COLO668 (cell line): ENCODE measurements at regions not wholly inside any gene's neighbourhood (a gene's known extent, or its start where the extent isn't known, plus 50 kb on each side); places are given as distances from the start of the nearest gene placed in this dataset.

Source experiments
- DNase-seq: peaks from one replicate; lab custom pipeline; 2025; ENCODE audit not compliant: unreplicated experiment; lab: John Stamatoyannopoulos, UW

DNA sequence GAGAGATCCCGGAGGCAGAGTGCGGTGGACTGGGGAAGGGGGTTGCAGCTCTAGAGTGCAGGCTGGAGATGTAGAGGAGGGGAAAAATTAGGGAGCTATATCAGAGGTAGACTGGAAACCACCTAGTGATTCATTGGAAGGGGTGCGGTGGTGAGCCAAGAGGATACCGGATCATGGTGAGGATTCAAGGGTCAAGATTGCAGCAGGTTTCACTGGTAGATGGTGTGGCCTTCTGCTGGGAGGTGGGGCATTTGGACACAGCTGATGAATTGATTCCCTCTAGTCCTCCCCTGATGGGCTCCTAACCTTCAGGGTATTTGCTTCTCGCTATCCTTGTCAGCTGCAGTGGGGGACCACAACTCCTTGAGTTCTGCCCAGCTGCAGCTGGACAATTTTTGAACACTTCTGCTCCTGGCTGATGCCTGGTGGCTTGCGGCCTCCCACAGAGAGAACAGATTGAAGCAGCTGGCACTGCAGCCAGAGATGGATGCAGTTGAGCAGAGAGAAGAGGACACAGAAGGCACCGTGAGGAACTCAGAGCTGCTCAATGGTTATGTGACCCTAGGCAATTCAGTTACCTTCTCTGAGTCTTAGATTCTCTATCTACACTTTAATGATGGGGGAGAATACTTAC lies 134.4 kb upstream of the ABCA1 start:
- DNase-seq = no peak

DNA sequence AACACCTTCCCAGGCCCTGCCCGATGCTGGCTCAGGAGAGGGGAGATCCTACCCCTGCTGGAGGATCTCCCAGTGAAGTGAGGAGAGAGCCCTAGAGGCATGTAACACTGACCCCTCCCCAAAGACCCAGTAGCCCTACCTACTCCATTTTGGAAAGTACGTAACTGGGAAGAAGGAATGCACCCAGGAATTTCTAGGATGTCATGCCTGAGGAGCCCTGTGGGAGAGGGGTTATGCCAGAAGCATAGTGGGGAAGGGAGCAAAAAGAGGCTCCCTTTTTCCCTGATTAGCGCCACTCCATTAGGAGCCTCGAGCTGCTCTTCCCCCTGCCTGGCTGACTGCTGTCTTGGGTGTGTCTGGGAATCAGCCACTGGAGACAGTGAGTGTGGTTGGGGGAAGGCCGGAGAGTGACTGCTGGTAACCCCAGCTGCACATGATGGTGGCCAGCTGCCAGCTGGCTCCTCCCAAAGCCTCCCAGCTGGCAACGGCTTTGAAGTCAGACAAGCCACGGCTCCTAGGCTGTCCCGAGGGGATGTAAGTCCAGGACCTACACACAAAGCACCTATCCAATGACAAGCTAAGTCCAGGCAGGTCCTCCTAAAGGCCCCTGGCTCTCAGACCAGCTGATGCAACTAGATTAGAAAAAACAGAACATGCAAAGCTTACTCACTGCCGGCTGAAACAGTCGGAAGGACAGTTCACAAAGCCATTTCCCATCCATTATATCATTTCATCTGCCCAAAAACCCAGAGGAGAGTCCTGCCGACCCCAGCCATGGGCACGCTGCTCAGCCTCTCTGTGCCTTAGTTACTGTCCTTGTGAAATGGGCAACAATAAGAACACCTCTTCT lies 136.5 kb upstream of the ABCA1 start:
- peak; percentile 88 for DNase-seq

DNA sequence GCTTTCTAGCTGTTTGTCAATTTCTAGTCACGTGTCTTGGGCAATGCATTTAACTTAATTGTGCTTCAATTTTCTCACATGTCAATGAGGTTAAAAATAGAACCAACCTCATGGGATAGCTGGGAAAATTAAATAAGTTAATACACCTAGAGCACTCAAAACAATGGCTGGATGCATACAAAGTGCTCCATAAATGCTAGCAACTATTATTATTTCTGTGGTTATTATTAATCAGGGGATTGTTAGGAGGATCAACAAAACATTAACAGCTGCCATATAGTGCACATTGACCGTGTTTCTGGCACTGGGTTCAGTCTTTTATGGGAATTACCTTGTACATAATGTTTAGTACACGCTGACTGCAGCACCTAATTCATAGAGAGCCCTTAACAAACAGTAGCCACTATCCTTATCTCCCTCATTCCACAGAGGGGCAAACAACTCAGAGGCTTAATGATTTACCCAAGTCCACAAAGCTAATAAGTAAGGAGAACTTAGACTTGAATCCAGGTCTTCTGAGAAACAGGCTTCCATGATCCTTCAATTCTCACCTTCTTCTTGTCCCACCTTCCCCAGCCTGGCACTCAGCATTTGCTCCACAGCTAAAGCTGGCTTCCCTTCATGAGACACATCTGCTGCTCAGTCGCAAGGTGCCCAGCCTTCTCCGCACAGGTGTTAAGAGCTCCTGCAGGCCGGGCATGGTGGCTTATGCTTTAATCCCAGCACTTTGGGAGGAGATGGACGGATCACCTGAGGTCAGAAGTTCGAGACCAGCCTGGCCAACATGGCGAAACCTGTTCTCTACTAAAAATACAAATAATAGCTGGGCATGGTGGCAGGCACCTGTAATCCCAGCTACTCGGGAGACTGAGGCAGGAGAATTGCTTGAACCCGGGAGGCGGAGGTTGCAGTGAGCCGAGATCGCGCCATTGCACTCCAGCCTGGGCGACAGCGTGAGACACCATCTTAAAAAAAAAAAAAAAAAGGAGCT lies 137.4 kb upstream of the ABCA1 start:
- no peak for DNase-seq

DNA sequence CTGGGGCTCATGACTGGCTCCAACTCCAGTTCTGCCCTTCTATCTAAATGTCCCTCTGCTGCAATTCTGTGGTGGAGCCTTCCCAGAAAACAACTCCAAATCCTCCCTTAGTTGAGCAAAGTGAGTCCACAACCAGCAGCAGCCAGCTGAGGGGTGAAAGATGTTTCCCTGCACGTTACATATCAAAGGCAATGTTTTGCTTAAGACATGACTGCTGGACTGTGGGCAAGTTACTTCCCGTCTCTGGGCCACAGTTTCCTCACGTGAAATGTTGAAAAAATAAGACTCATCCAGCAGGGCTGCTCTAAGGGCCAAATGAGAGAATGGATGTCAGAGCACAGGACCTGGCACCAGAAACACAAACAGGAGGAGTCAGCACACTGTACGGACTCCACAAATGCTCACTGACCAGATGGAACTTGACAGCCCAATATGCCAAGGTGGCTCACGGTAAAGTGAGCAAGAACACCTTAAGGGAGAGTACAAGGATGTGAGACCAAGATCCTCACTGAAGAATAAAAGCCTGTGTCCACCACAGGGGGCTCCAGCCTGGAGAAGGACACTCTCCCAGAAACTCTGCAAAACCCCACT lies 138.4 kb upstream of the ABCA1 start:
- no peak for DNase-seq

DNA sequence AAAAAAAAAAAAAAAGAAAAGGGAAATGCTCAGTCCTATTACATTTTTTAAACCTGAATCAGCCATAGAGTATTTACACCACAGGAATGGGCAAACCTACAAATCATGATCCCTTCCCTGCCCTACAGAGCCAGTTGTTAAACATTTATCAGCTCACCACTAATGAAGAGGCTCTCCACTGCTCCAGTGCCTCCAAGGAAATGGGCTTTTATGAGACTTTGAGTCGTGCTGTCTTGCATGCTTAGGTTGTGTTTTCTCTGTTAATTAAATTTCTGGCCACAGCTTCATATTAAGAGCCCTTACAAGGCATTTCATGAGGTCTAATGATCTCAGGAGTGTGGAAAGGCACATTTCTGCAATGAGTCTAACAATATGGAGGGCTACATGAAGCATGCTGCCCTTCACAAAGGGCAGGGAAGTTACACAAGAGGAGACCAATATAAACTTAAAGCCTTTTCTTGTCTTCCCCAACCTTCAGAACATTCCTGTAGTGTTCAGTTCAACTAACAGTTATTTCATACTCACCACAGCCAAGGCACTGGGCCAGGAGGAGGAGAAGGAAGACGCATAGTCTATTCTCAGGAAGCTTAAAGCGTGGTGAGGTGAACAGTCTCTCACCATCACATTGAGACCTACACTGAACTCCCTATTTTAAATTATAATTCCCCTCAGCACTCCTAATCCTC lies 140.1 kb upstream of the ABCA1 start:
- DNase-seq = no peak

DNA sequence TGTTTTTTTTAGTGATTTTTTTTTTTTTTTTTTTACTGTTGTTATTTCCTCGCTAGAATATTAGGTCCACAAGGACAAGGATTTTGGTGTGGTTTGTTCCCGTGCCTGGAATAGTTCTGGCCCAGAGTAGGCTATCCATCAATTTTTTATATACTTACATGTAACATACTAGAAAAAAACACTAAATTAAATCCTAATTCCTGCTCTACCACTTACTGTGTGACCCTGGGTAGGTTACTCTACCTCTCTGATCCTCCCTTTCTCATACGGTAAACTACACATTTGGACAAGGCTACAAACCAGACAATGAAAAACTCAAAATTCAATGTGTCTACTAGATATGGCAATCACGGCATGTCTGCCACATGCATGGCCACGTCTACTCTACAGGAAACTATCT lies 141.3 kb upstream of the ABCA1 start:
- no peak for DNase-seq

DNA sequence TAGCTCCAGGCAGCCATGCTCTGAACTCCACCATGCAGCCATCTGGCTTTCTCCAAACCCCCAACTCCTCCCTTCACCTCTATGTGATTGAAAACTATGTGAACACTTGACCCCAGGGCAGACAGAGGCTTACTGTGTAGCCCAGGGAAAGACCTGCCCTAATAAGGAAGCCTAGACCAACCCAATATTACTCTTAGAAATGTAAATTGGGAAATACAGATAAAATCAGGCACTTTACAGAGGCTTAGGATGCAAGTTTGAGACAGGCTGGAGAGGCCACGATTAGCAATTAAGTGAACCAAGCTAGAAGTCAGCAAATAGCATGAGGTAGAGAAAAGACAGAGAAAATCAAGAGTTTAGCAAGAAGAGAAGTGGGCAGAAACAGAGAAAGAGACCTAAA lies 141.7 kb upstream of the ABCA1 start:
- DNase-seq = no peak

DNA sequence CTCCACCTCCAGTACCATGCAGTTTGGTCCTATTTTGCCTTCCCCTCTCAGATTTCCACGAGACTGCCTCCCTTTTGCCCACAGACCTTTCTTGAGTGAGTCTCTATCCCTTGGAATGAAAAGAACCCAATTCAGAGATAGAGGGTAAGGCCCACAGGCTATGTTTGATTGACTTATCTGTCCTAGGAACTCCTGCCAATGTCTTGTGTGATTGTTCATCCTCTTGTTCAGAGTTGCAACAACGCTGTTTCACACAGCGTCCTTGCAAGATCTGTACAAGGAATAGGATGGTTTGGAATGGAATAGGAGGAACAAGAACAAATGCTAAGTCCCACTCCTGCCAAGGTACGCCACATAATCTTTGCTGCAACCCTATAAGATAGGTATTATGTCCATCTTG lies 142.2 kb upstream of the ABCA1 start:
- DNase-seq = no peak

DNA sequence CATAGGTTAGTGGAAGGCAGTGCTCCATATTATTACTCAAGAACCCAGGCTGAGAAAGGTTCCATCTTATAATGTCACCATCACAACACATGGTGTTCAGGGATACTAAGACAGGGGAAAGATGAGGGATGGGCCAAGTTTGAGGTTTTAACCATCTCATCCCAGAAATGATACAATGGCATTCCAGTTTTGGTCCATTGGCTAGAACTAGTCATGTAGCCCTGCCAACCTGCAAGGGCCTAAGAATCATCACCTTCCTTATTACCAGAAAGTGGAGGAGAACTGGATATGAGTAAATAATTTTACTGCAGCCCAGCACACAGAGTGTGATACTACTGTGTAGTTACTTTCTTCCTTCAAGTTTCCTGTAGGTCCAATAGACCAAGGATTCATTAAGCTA lies 144.5 kb upstream of the ABCA1 start:
- no peak for DNase-seq

DNA sequence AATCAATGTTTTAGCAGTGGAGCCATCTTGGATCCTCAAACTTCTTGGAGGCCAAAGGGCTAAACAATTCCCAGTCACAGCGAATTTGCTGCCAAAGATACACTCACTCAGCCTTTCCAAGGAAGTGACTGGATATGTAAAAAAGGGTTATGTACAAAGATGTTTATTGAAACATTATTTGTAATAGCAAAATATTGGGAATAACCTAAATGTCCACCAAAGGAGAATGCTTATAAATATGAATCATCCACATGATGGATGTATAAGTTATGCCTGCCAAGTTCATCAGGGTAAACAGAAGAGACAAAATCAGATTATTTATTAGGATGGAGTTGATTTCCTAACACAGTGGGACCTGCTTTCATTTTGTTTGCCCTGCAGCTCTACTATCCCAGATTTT lies 145.2 kb upstream of the ABCA1 start:
- DNase-seq = no peak

DNA sequence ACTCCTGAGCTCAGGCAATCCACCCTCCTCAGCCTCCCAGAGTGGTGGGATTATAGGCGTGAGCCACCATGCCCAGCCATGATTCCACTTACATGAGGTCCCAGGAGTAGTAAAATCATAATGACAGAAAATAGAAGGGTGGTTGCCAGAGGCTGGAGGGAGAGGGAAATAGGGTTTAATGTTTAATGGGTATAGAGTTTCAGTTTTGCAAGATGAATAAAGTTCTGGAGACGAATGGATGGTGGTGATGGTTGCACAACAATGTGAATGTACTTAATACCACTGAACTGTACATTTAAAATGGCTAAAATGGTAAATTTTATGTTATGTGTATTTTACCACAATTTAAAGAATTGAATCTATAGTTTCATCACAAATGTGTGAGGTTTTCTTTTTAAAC lies 146.5 kb upstream of the ABCA1 start:
- DNase-seq = no peak

DNA sequence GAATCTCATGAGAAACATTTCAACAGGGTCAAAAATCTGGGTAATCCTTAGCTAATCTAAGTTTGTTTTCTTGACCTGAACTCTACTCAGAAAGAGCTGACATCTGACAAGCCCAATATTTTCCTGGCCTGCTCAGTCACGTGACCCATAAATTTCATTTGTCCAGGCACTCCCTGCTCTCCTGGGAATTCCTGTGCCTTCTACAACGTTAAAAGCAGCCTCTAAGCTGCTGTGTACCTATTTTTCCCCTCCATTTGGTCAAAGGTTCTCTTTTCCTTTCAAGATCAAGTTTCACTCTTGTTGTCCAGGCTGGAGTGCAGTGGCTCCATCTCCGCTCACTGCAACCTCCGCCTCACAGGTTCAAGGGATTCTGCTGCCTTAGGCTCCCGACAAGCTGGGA lies 148.8 kb upstream of the ABCA1 start:
- no peak for DNase-seq

DNA sequence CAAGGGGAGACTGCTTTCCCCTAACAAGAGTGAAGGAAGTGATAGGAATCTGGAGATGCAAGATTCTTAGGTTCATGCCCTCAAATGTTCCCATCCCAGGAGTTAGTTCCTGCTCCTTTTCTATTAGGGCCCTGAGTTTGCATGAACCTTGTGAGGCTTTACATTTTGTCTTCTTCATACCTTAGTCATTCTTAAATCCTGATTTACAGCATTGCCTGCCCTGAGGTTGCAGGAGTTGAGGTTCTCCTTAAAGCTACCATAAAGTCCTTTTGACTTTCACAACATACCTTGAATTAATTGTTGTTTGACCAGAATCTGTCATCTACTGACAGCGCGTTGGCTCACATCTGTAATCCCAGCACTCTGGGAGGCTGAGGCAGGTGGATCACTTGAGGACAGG lies 151.5 kb upstream of the ABCA1 start:
- DNase-seq = no peak

DNA sequence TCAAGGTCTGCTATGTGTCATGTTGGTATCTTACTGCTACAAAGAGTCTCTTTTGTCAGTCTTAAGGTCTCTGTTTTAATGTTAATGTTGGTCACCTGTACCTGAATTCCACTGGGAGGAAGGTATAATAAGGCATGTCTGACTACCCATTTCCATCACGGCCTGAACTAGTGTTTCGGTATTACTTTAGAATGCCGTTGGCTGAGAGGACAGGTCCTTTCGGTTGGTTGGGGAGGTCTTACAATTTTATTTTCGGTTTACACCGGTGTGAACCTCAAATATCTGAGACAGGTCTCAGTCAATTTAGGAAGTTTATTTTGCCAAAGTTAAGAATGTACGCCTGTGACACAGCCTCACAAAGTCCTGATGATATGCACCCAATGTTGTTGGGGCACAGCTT lies 154.9 kb upstream of the ABCA1 start:
- no peak for DNase-seq

DNA sequence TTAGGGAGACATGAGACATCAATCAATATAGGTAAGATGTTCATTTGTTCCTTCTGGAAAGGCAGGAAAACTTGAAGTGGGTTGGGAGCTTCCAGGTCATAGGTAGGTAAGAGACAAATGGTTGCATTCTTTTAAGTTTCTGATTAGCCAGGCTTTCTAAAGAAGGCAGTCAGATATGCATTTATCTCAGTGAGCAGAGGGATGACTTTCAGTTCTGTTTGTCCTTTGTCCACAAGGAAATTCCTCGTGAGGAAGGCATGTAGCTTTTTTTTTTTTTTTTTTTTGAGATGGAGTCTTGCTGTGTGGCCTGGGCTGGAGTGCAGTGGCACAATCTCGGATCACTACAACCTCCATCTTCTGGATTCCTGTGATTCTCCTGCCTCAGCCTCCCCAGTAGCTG lies 155.3 kb upstream of the ABCA1 start:
- DNase-seq = no peak

DNA sequence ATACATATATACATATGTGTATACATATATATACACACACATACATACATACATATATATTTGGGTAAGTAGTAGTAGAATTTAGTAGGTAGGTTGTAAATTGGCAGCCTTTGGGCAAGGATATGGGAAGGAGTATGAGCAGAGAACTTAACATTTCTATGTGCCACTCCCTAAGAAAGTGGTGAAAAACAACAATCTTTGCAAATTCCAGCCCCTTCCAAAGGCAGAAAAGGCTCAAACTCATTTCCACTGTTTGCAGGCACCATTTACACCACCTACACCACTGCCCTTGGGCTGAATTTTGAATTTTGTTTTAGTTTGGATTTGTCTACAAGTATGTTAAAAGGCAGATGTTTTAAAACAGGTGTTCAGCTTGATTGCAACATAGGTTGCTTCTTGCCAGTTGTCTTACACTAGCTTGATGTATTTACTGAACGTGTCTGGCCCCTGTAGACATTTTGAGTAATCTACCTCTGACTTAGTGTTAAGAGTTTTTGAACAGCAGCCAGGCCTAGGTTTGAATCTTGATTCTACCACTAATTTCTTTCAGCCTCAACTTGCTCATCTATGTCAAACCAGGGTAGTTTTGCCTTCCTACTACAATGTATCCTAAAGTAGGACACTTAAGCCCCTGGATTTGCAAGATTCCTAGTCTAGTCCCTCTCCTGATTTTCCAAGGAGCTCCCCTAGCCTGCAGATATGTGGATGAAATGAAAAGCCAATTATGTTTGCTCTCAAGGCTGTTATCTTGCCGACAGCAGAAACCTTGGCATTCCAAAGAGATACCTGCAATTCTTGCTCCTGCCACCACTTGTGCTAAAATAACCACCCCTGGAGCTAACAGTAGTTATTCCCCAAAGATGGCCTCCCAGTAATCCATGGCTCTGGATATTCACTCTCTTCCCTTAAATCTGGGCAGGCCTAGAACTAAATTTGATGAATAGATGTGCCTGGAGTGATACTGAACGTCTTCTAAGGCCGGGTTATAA lies 156.2 kb upstream of the SLC44A1 start:
- no peak for DNase-seq

DNA sequence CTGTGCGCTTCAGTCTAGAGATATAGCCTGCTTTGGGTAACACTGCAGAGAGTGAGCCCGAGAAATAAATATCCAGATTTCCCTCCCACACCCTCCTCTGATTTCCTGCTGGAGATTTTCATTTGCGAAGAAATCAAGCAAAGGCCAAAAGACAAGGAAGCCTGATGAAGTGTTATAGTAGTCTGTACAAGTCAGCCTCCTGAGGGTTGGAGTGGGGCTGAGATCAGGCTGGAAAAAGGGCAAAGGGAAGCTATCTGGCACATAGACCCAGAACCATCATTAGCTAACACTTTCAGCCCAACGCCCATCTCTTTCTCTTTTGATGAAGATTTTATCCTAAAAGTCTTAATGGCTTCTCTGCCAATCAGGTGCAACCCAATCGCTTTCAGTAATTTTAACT lies 154.6 kb upstream of the SLC44A1 start:
- DNase-seq = no peak

DNA sequence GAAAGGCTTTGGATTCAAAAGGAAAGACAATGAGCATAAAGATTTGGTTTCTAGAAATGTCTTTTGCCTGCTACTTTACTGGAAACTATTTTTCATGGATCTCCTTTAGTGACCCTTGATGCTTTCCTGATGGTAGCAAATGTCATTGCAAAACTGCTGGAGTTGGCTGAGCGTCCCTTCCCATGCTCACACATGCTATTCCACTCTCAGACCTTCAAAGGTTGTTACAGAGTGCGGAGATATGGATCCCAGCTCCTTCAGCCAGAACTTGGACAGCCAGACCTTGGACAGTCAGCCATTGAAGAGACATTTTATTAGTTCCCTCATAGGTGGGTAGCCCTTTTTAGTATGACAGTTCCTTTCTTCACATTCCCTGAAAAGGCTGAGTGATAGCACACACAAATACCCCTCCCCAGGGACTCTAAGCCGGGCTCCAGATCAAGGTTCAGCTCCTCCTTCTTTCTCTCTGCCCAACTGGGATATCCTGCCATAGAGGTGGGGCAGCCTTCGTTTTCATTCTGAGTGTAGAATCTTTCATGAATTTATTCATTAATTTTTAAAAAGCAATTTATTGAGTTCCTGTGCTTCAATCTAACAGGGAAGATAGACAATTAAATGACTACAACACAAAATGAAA lies 153.3 kb upstream of the SLC44A1 start:
- no peak for DNase-seq

DNA sequence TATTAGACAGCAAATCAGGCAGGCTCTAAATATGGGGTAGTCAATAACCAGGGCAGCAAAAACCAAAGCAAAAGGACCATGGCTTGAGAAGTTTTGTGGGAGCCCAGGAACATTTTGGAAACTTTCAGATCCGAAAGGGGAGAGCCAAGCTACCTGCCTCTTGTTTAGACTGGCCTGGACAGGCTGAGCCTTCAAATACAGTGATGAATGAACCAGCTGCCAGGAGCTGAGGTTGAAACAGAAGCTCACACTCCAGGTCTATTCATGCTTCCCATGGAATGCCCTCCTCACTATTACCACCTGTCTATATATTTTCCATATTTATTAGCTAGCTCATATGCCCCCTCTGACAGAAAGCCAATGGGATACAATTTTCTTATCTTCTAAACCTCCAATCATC lies 150.8 kb upstream of the SLC44A1 start:
- DNase-seq = no peak
